HS-5 (cell line): ENCODE measurements at regions not wholly inside any gene's neighbourhood (a gene's known extent, or its start where the extent isn't known, plus 50 kb on each side); places are given as distances from the start of the nearest gene placed in this dataset.
A peak's percentile ranks its signal among the peaks of the same experiment; 100 is the strongest.

Experiments used
- DNase-seq: peaks from one replicate; pipeline ENCODE4 v3.0.0-alpha.2; 2012; ENCODE audit warnings: low read depth

GRCh38 chr14:86057018-86057667, 527.2 kb downstream of the FLRT2 start:
- DNase-seq, result no peak

- DNase-seq, result no peak
Observed at GRCh38 chr14:86055512-86056075, 525.6 kb downstream of the FLRT2 start.

- DNase-seq, result no peak
Observed at GRCh38 chr14:86052868-86053267, 522.9 kb downstream of the FLRT2 start.

GRCh38 chr14:86050757-86051156, 520.8 kb downstream of the FLRT2 start:
- no peak for DNase-seq

GRCh38 chr14:86050072-86050683, 520.2 kb downstream of the FLRT2 start:
- DNase-seq, result no peak

GRCh38 chr14:86039176-86039575, 509.2 kb downstream of the FLRT2 start:
- DNase-seq, result no peak

- no peak for DNase-seq
Observed at GRCh38 chr14:86038387-86039042, 508.6 kb downstream of the FLRT2 start.

- no peak for DNase-seq
Observed at GRCh38 chr14:86035882-86036281, 505.9 kb downstream of the FLRT2 start.

GRCh38 chr14:86027990-86028389, 498.0 kb downstream of the FLRT2 start:
- DNase-seq, result no peak

GRCh38 chr14:86027144-86027543, 497.2 kb downstream of the FLRT2 start:
- no peak for DNase-seq

- DNase-seq, result peak; percentile 50
Observed at GRCh38 chr14:86022031-86022629, 492.2 kb downstream of the FLRT2 start.

GRCh38 chr14:86020841-86021240, 490.9 kb downstream of the FLRT2 start:
- DNase-seq, result no peak

- DNase-seq, result peak; percentile 49
Observed at GRCh38 chr14:86015941-86016340, 486.0 kb downstream of the FLRT2 start.

- DNase-seq, result no peak
Observed at GRCh38 chr14:86015511-86015910, 485.6 kb downstream of the FLRT2 start.

GRCh38 chr14:86013641-86014040, 483.7 kb downstream of the FLRT2 start:
- no peak for DNase-seq

- DNase-seq, result no peak
Observed at GRCh38 chr14:86012461-86012860, 482.5 kb downstream of the FLRT2 start.

- DNase-seq, result peak; percentile 46
Observed at GRCh38 chr14:86003998-86004397, 474.1 kb downstream of the FLRT2 start.

- DNase-seq, result no peak
Observed at GRCh38 chr14:85996551-85996950, 466.6 kb downstream of the FLRT2 start.

GRCh38 chr14:85991156-85991555, 461.2 kb downstream of the FLRT2 start:
- DNase-seq, result peak; percentile 67

- DNase-seq, result no peak
Observed at GRCh38 chr14:85987907-85988306, 458.0 kb downstream of the FLRT2 start.

GRCh38 chr14:85987292-85987691, 457.3 kb downstream of the FLRT2 start:
- no peak for DNase-seq

- no peak for DNase-seq
Observed at GRCh38 chr14:85978582-85979250, 448.8 kb downstream of the FLRT2 start.
